Astrocyte of the hippocampus (primary cell): ENCODE measurements at regions not wholly inside any gene's neighbourhood (a gene's known extent, or its start where the extent isn't known, plus 50 kb on each side); places are given as distances from the start of the nearest gene placed in this dataset.

Experiments
- DNase-seq: peaks from one replicate; pipeline ENCODE4 v3.0.0; 2011; ENCODE audit warnings: low read depth, low spot score

DNA sequence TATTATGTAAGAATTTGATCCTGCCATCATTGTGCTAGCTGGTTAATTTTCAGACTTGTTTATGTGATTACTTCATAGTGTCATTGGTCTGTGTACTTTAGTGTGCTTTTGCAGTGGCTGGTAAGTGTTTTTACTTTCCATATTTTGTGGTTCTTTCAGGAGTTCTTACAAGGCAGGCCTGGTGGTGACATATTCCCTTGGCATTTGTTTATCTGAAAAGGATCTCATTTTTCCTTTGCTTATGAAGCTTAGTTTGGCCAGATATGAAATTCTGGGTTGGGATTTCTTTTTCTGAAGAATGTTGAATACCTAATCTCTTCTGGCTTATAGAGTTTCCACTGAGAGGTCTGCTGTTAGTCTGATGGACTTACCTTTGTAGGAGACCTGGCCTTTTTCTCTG, 72.8 kb upstream of the MC4R start:
- peak; percentile 19 for DNase-seq

- DNase-seq, result no peak
Observed at GRCh38 chr18:60446821-60447220, 74.2 kb upstream of the MC4R start.

DNA sequence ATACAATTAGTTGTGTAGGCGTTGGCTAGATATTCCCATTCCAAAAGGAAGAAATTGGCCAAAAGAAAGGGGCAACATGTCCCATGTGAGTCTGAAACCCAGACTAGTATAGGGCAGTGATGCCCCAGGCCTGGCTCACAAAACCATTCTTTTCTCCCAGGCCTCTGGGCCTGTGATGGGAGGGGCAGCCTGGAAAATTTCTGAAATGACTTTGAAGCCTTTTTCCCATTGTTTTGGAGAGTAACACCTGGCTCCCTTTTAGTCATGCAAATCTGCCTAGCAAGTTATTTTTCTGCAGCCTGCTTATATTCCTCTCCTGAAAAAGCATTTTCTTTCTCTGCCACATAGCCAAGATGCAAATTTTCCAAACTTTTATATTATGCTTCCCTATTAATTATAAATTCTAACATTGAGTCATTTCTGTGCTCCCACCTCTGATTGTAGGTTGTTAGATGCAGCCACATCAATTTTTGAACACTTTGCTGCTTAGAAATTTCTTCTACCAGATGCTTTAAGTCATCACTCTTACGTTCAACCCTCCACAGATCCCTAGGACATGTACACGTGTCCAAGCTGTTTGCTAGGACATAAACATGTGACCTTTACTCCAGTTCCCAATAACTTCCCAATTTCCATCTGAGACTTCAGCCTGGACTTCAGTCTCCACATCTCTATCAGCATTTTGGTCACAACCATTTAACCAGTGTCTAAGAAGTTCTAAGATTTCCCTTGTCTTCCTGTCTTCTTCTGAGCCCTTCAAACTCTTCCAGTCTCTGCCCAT, 76.1 kb upstream of the MC4R start:
- no peak for DNase-seq

DNA sequence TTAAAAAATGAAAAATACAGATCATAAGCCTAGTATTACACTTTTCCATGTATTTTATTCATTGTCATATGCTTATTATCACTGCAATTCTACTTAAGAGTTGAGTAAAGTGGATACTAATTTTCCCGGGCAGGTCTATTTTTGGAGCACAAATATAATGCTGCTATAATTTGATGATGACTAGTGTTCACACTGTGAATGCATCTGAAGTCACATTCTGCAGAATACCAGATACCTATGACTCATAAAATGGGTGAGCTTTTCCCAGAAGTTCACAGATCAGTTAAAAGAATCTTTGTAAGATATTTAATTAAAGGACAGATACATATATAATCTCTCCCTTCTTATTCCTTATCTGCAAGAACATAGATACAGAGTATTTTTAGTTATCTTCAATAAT, 79.8 kb upstream of the MC4R start:
- peak; percentile 42 for DNase-seq

- DNase-seq, result peak; percentile 32
Observed at GRCh38 chr18:60466677-60467076, 94.1 kb upstream of the MC4R start.

DNA sequence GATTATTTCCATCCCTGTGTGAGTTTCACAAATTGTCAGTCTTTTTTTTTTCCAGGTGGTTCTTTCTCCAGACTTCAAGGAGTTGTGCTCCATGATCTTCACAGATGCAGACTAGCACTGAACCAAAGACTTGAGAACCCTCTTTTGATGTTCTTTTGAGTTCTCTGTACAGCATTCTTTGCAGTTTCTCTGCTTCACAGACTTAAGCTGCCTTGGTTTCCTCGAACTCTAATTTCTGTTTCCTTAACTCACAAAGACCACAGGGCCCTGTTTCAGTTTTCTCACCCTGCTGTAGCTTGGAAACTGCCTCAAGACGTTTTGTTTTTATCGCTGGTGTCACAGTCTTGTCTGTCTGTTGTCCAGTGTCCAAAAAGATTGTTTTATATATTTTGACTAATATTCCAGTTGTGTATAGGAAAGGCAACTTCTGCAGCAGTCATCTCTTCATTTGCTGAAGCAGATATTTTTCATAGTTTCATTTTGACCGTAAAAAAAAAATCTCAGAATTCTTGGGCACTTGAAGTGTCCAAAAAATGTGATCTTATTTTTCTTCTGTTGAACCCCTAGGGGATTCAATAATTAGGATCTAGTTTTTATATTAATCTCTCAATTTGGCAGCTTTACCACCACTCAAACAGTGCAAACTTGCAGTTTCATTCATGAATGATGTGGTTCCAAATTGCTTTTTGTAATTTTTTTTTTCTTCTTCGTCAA, 97.0 kb upstream of the MC4R start:
- DNase-seq, result no peak

GRCh38 chr18:60471652-60472051, 99.1 kb upstream of the MC4R start:
- DNase-seq, result peak; percentile 58

DNA sequence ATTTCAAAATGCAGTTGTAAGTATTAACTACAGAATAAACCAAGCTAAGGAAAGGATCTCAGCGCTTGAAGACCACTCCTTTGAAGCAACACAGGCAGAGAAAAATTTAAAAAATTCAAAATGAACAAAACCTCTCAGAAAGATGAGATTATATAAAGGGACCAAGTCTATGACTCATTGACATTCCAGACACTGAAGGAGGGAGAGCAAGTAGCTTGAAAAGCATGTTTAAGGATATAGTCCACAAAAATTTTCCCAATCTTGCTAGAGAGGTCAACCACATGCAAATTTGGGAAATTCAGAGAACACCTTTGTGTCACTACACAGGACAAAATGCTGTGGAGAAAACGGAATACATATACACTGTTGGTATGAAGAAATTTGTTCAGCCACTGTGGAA, 112.6 kb upstream of the MC4R start:
- DNase-seq, result peak; percentile 42

- DNase-seq, result no peak
Observed at GRCh38 chr18:60493066-60493465, 120.5 kb upstream of the MC4R start.

- DNase-seq, result no peak
Observed at GRCh38 chr18:60499675-60500074, 127.1 kb upstream of the MC4R start.

- DNase-seq, result no peak
Observed at GRCh38 chr18:60500960-60501359, 128.4 kb upstream of the MC4R start.

DNA sequence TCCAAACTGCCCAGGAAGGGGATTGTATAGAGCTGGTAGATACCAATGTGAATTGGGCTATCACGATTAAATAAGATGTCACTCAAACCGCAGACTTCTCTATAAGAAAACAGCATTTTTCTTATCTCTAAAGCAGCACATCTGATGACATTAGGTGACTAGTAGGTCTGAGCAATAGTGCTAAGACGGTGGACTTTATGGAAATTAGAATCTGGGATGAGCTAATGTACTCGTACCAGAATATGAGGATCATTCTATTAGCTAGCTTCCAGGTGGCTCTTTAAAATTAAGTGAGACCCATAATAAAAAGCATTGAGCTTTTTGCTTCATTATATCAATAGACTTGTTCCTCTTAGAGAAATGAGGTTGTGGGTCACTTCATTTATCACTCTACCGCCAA, 130.0 kb upstream of the MC4R start:
- DNase-seq, result no peak

DNA sequence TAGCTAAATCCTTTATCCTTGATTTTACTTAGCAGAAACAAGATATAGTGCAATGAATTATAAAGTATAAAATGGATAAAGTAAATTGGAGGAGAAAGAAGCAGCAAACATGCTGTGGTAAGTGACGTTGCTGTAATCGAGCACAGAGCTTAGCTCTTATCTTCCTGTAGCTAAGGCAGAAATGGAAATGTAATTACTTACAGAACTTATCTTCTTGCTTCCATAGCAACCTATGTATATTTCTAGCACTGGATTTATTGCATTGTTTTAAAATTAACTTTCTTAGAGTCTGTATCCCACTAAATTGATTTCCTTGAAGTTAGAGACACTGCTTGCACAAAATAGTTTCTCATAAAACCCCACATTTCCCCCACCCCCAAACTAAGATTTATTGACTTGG, 130.6 kb upstream of the MC4R start:
- DNase-seq, result no peak

DNA sequence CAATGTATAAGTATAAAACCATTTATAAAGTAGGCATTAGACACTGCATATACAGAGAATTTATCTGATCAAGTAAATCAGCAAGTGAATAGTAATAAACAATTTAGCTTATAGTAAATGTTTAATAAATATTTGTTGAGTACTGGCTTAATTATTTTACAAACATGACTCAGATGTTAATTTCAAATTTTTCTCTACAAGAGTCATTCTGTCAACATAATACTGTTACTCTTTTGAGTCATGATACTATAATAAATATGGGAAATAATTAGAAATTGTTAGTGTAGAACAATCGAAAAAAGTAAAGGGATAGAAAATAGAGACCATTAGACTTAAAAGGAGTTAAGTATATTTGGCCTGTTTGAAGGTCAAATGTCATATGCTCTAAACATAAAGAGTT, 133.6 kb upstream of the MC4R start:
- DNase-seq, result no peak

GRCh38 chr18:60506682-60507081, 134.1 kb upstream of the MC4R start:
- no peak for DNase-seq

DNA sequence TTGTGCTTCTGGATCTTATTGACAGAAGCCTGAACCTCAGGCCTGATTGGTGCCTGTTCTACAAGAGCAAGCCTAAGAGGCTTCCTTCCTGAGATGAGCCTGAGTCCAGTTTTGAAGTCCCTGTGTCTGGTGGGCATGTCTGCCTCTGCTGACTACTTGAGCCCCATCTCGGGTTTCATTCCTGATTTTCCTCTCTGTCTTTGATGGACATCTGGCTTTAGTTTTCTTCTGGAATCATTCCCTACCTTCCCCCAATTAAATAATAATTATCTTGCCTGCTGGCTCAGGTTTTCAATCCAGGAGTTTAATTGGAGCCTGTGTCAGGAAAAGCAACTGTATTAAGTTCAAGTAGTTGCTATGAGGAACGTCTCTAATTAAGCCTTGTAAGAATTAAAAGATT, 135.5 kb upstream of the MC4R start:
- no peak for DNase-seq

- DNase-seq, result peak; percentile 49
Observed at GRCh38 chr18:60534538-60534937, 162.0 kb upstream of the MC4R start.

DNA sequence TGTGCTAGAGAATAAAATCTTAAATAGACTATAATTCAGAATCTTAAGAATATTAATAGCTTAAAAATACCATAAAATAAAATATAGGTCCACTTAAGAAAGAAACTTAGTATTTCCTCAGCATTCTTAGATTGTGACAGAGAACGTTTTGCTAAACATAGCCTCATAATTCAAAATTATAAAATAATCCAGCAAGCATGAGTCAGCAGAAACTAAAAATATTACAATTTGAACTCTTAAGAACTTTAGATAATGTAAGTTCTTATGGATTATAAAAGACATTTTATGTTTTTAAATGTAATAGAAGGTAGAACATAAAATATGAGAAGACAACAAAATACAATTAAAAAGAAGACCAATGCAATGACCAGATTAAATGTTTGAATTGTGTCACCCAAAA, 164.5 kb upstream of the MC4R start:
- no peak for DNase-seq

- DNase-seq, result no peak
Observed at GRCh38 chr18:60538891-60539290, 166.3 kb upstream of the MC4R start.

DNA sequence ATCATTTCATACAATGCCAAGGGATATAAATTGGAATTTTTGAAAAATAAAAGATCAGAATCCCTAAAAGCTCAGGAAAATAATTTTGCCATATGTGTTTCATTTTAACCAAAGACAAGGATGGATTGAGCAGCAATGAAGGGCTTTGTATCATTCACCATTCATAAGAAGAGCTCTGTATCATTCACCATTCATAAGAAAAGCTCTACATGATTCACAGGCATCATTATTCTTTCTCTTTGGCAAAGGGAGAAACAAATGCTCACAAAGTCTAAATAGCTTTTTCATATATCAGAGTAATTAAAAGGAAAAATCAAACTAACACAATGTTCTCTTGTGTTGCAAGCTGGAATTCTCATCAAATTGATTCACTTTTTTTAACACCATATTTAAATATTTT, 169.1 kb upstream of the MC4R start:
- no peak for DNase-seq

DNA sequence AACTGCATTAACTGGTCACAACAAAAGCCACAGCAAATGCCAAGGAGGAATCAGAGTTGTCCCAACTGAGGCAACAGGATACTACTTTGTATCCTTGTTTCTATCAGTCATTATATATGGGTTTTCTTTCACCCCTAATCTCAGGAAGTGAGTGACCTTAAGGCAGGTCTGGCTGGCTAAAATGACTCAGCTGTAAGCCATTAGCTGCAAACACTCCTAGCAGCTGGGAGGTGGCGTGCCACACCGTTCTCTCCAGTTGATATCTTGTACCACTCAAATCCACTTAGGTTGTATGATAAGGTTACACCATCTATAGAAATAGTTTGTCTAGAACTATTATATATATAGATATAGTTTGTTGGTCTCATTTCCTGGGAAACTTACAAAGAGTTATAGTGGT, 171.1 kb upstream of the MC4R start:
- no peak for DNase-seq

GRCh38 chr18:60549338-60549960, 176.9 kb upstream of the MC4R start:
- DNase-seq, result peak; percentile 71

GRCh38 chr18:60552948-60553347, 180.4 kb upstream of the MC4R start:
- no peak for DNase-seq
